Esophagus squamous epithelium (tissue), 5 donors: ENCODE measurements at regions not wholly inside any gene's neighbourhood (a gene's known extent, or its start where the extent isn't known, plus 50 kb on each side); places are given as distances from the start of the nearest gene placed in this dataset.

Source experiments
- DNase-seq: peaks from one replicate; lab custom pipeline; 2025; lab: John Stamatoyannopoulos, UW
- H3K27ac ChIP-seq, 4 donors: fragments of 200-600 bp; sonication (generic); one replicate each; pipeline ENCODE4 v1.5.1; 2016 to 2019; ENCODE audit warnings: mild to moderate bottlenecking in 1 of 4
- H3K27me3 ChIP-seq, 4 donors: fragments of 200-600 bp; sonication (generic); 1 replicate in 3 of 4; 2 replicates in 1 of 4; pipeline versions ENCODE4 v1.5.1 to v1.6.0; 2017 to 2021; ENCODE audit warnings: antibody characterized with exemption in 1 of 4
- H3K36me3 ChIP-seq, 3 donors: fragments of 200-600 bp; sonication (generic); one replicate each; pipeline ENCODE4 v1.5.1; 2016 to 2019
- H3K4me1 ChIP-seq, 3 donors: fragments of 200-600 bp; sonication (generic); one replicate each; pipeline ENCODE4 v1.5.1; 2017 to 2019
- H3K4me3 ChIP-seq, 4 donors: fragments of 200-600 bp; sonication (generic); 1 replicate in 3 of 4; 2 replicates in 1 of 4; pipeline ENCODE4 v1.5.1; 2016 to 2019; ENCODE audit warnings: mild to moderate bottlenecking in 2 of 4, moderate library complexity in 1 of 4
- H3K9me3 ChIP-seq, 3 donors: fragments of 200-600 bp; sonication (generic); one replicate each; pipeline ENCODE4 v1.5.1; 2016 to 2019
- CTCF ChIP-seq, 6 experiments: fragments of 450-650 bp in 4 of 6; fragments of 200-600 bp in 2 of 6; sonication (generic) in 2 of 6; IDR thresholded peaks; one replicate each; pipeline ENCODE4 v1.5.1; 2016 to 2019; ENCODE audit warnings: antibody characterized with exemption in 6 of 6, mild to moderate bottlenecking in 4 of 6, moderate library complexity in 4 of 6
- POLR2A ChIP-seq, 4 donors: fragments of 450-650 bp; IDR thresholded peaks; one replicate each; pipeline ENCODE4 v1.6.1; 2017; ENCODE audit warnings: antibody characterized with exemption in 4 of 4, mild to moderate bottlenecking in 4 of 4, moderate library complexity in 3 of 4
- WGBS, 2 donors: methylation state at CpG; one replicate each; pipeline ENCODE4 v1.1.5; 2018; 5-methylcytosine and 5-hydroxymethylcytosine counted together
- intact Hi-C: fragments of 100-400 bp; cut with DNase I; formaldehyde crosslinking; loops from one replicate; pipeline ENCODE4 v1.15.0; 2022
- donor health status: DM: yes; HTN: yes; CAD: no.

GRCh38 chr10:86601956-86602602, 52.3 kb upstream of the OPN4 start:
- 82 to 84% methylated on average over 3 of the region's 3 CpGs for WGBS, 2 donors
- TF ChIP-seq POLR2A (IDR thresholded peaks at IDR 0.05) (no peak), CTCF (IDR thresholded peaks at IDR 0.05) (no peak)
- H3K27me3 ChIP-seq: peaks cover 0 to 2% (median 0%) of the 10 kb centered on the region in 4 donors
- no peak overlapping the region for H3K4me3 ChIP-seq
- DNase-seq: no peak
- no peaks in the 10 kb centered on the region for H3K9me3 ChIP-seq
- H3K27ac ChIP-seq: no peak overlapping the region
- H3K36me3 ChIP-seq: no peaks in the 10 kb centered on the region
- intact Hi-C loops: no loop called here
- peaks cover 0 to 10% (median 0%) of the 10 kb centered on the region in 3 donors for H3K4me1 ChIP-seq

DNA sequence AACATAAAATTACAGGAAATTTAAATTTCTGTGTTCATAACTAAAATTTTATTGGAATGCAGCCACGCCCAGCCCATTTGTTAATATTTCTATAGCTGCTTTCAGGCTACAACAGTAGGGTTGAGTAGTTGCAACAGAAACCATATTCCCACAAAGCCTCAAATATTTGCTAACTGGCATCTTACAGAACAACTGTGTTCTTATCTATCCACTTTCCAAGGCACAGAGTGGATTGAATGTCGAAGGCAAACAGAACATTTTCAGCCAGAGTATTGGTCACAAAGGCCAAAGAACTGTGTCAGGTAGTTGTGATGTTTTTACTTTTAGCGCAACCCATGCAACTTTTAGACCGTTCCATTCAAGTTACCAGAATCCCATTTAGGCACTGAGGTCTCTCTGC, 51.1 kb upstream of the OPN4 start:
- Histone ChIP-seq H3K27ac (no peak overlapping the region), H3K36me3 (no peaks in the 10 kb centered on the region), H3K27me3 (peaks cover 0 to 7% (median 0%) of the 10 kb centered on the region in 4 donors), H3K9me3 (no peaks in the 10 kb centered on the region), H3K4me3 (no peak overlapping the region), H3K4me1 (peaks cover 0 to 10% (median 0%) of the 10 kb centered on the region in 3 donors)
- WGBS, 2 donors: 67 to 71% methylated on average over 3 to 4 of the region's 4 CpGs
- TF ChIP-seq POLR2A (IDR thresholded peaks at IDR 0.05) (no peak), CTCF (IDR thresholded peaks at IDR 0.05) (no peak)
- DNase-seq: no peak
- intact Hi-C loops: no loop called here
